ENCODE measurements at regions not wholly inside any gene's neighbourhood (a gene's known extent, or its start where the extent isn't known, plus 50 kb on each side); places are given as distances from the start of the nearest gene placed in this dataset.

- no peak for TF ChIP-seq ZBTB17 (tag by site-specific recombination; IDR thresholded peaks at IDR 0.05)
- TF ChIP-seq, protein P1, sequence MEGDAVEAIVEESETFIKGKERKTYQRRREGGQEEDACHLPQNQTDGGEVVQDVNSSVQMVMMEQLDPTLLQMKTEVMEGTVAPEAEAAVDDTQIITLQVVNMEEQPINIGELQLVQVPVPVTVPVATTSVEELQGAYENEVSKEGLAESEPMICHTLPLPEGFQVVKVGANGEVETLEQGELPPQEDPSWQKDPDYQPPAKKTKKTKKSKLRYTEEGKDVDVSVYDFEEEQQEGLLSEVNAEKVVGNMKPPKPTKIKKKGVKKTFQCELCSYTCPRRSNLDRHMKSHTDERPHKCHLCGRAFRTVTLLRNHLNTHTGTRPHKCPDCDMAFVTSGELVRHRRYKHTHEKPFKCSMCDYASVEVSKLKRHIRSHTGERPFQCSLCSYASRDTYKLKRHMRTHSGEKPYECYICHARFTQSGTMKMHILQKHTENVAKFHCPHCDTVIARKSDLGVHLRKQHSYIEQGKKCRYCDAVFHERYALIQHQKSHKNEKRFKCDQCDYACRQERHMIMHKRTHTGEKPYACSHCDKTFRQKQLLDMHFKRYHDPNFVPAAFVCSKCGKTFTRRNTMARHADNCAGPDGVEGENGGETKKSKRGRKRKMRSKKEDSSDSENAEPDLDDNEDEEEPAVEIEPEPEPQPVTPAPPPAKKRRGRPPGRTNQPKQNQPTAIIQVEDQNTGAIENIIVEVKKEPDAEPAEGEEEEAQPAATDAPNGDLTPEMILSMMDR (tag by site-specific recombination; IDR thresholded peaks at IDR 0.05) = no peak
- TF ChIP-seq ZSCAN18 (tag by site-specific recombination; IDR thresholded peaks at IDR 0.05) = no peak
- TF ChIP-seq REST (tag by site-specific recombination; IDR thresholded peaks at IDR 0.05) = no peak
- TF ChIP-seq KLF1 (tag by site-specific recombination; IDR thresholded peaks at IDR 0.05) = no peak
- TF ChIP-seq ZFP41 (tag by site-specific recombination; IDR thresholded peaks at IDR 0.05; ENCODE audit: borderline replicate concordance) = no peak
- TF ChIP-seq, protein P2, sequence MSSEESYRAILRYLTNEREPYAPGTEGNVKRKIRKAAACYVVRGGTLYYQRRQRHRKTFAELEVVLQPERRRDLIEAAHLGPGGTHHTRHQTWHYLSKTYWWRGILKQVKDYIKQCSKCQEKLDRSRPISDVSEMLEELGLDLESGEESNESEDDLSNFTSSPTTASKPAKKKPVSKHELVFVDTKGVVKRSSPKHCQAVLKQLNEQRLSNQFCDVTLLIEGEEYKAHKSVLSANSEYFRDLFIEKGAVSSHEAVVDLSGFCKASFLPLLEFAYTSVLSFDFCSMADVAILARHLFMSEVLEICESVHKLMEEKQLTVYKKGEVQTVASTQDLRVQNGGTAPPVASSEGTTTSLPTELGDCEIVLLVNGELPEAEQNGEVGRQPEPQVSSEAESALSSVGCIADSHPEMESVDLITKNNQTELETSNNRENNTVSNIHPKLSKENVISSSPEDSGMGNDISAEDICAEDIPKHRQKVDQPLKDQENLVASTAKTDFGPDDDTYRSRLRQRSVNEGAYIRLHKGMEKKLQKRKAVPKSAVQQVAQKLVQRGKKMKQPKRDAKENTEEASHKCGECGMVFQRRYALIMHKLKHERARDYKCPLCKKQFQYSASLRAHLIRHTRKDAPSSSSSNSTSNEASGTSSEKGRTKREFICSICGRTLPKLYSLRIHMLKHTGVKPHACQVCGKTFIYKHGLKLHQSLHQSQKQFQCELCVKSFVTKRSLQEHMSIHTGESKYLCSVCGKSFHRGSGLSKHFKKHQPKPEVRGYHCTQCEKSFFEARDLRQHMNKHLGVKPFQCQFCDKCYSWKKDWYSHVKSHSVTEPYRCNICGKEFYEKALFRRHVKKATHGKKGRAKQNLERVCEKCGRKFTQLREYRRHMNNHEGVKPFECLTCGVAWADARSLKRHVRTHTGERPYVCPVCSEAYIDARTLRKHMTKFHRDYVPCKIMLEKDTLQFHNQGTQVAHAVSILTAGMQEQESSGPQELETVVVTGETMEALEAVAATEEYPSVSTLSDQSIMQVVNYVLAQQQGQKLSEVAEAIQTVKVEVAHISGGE (tag by site-specific recombination; conservative IDR thresholded peaks at IDR 0.05; ENCODE audit: low read depth) = no peak
- TF ChIP-seq, protein P3, sequence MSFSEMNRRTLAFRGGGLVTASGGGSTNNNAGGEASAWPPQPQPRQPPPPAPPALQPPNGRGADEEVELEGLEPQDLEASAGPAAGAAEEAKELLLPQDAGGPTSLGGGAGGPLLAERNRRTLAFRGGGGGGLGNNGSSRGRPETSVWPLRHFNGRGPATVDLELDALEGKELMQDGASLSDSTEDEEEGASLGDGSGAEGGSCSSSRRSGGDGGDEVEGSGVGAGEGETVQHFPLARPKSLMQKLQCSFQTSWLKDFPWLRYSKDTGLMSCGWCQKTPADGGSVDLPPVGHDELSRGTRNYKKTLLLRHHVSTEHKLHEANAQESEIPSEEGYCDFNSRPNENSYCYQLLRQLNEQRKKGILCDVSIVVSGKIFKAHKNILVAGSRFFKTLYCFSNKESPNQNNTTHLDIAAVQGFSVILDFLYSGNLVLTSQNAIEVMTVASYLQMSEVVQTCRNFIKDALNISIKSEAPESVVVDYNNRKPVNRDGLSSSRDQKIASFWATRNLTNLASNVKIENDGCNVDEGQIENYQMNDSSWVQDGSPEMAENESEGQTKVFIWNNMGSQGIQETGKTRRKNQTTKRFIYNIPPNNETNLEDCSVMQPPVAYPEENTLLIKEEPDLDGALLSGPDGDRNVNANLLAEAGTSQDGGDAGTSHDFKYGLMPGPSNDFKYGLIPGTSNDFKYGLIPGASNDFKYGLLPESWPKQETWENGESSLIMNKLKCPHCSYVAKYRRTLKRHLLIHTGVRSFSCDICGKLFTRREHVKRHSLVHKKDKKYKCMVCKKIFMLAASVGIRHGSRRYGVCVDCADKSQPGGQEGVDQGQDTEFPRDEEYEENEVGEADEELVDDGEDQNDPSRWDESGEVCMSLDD (tag by site-specific recombination; IDR thresholded peaks at IDR 0.05) = no peak
- TF ChIP-seq ZNF416 (tag by site-specific recombination; IDR thresholded peaks at IDR 0.05) = no peak
- TF ChIP-seq OVOL3 (tag by site-specific recombination; IDR thresholded peaks at IDR 0.05) = no peak
- no peak for TF ChIP-seq ZNF239 (tag by site-specific recombination; IDR thresholded peaks at IDR 0.05)
These were observed 170.0 kb upstream of the SLC16A7 start for GRCh38 chr12:59425798-59426197.
